SK-N-SH (cell line): ENCODE measurements at regions not wholly inside any gene's neighbourhood (a gene's known extent, or its start where the extent isn't known, plus 50 kb on each side); places are given as distances from the start of the nearest gene placed in this dataset.

Experiments used
- CTCF ChIA-PET: fragments of 300-600, 350-600 bp; formaldehyde crosslinking; extraction: SDS; loops from one replicate; lab custom pipeline; 2021; lab: Yijun Ruan, JAX
- POLR2A ChIA-PET: fragments of 350-600 bp; sonication (Branson Sonifier 250); formaldehyde crosslinking; extraction: SDS; loops from one replicate; lab custom pipeline; 2020; ENCODE audit warnings: antibody characterized with exemption, inconsistent platforms; lab: Yijun Ruan, JAX
- DNase-seq: peaks from one replicate; pipeline ENCODE4 v3.0.0; 2012
- H2AFZ ChIP-seq: fragments of 200-600 bp; sonication (generic); 2 replicates; pipeline ENCODE4 v1.8.1; 2016; ENCODE audit warnings: antibody characterized with exemption, mild to moderate bottlenecking, low read depth
- H3F3A ChIP-seq: fragments of 200-600 bp; sonication (generic); replicated peaks from 2 replicates; pipeline ENCODE3; 2016; ENCODE audit warnings: antibody characterized with exemption, mild to moderate bottlenecking; ENCODE audit not compliant: insufficient read depth
- H3K27ac ChIP-seq, 2 experiments: fragments of 200-500 bp in 1 of 2; fragments of 200-600 bp in 1 of 2; sonication (Bioruptor generic) in 1 of 2; sonication (generic), shearing (Covaris generic) in 1 of 2; 2 replicates each; pipeline versions ENCODE4 v1.5.1 to v1.6.1; 2014 to 2016; ENCODE audit warnings: low read depth in 2 of 2, inconsistent platforms in 1 of 2, low read length in 1 of 2, mild to moderate bottlenecking in 1 of 2, mixed read lengths in 1 of 2
- H3K27me3 ChIP-seq: fragments of 200-600 bp; sonication (generic), shearing (Covaris generic); 2 replicates; pipeline ENCODE4 v1.6.1; 2016; ENCODE audit warnings: mixed run types; ENCODE audit not compliant: insufficient read depth
- H3K36me3 ChIP-seq, 2 experiments: fragments of 200-500 bp in 1 of 2; fragments of 200-600 bp in 1 of 2; sonication (Bioruptor generic) in 1 of 2; sonication (generic) in 1 of 2; replicated peaks in 1 of 2; 2 replicates each; pipeline versions ENCODE3 to v1.5.1; 2014 to 2016; ENCODE audit warnings: low read length in 1 of 2, mild to moderate bottlenecking in 1 of 2; ENCODE audit not compliant: insufficient read depth in 2 of 2, control insufficient read depth in 1 of 2
- H3K4me1 ChIP-seq, 2 experiments: fragments of 200-500 bp in 1 of 2; fragments of 200-600 bp in 1 of 2; sonication (Bioruptor generic) in 1 of 2; sonication (generic), shearing (Covaris generic) in 1 of 2; 2 replicates each; pipeline versions ENCODE4 v1.5.1 to v1.6.1; 2014 to 2016; ENCODE audit warnings: low read depth in 1 of 2, low read length in 1 of 2, mixed run types in 1 of 2; ENCODE audit not compliant: insufficient read depth in 2 of 2, control insufficient read depth in 1 of 2
- H3K4me2 ChIP-seq: fragments of 200-600 bp; sonication (generic), shearing (Covaris generic); 2 replicates; pipeline ENCODE4 v1.6.1; 2017; ENCODE audit warnings: mixed run types
- H3K4me3 ChIP-seq, 2 experiments: fragments of 200-500 bp in 1 of 2; fragments of 200-600 bp in 1 of 2; sonication (Bioruptor generic) in 1 of 2; sonication (generic), shearing (Covaris generic) in 1 of 2; 2 replicates each; pipeline versions ENCODE4 v1.5.1 to v1.8.1; 2014 to 2016; ENCODE audit warnings: low read depth in 2 of 2, inconsistent platforms in 1 of 2, low read length in 1 of 2, mild to moderate bottlenecking in 1 of 2, mixed read lengths in 1 of 2, moderate library complexity in 1 of 2
- H3K79me2 ChIP-seq: fragments of 200-600 bp; sonication (generic); 2 replicates; pipeline ENCODE4 v1.8.1; 2017; ENCODE audit warnings: mild to moderate bottlenecking; ENCODE audit not compliant: insufficient read depth
- H3K9ac ChIP-seq: fragments of 200-600 bp; sonication (generic); 2 replicates; pipeline ENCODE4 v1.6.1; 2017; ENCODE audit warnings: mixed run types
- H3K9me2 ChIP-seq: fragments of 200-600 bp; sonication (generic); 2 replicates; pipeline ENCODE4 v1.6.1; 2017; ENCODE audit warnings: mixed run types
- H3K9me3 ChIP-seq: fragments of 200-600 bp; sonication (generic); 2 replicates; pipeline ENCODE4 v1.6.1; 2017; ENCODE audit warnings: mixed run types, mild to moderate bottlenecking, moderate library complexity
- H4K20me1 ChIP-seq: fragments of 200-600 bp; sonication (generic); 2 replicates; pipeline ENCODE4 v1.6.1; 2017; ENCODE audit warnings: mild to moderate bottlenecking, mixed run types; ENCODE audit not compliant: insufficient read depth
- CHD2 ChIP-seq: fragments of 150-350 bp; IDR thresholded peaks from 2 replicates; pipeline ENCODE4 v1.6.1; 2018; ENCODE audit warnings: low read length; ENCODE audit not compliant: partially characterized antibody
- ELF1 ChIP-seq: IDR thresholded peaks from 2 replicates; pipeline ENCODE4 v1.4.0; 2012
- FOXJ3 ChIP-seq: sonication (generic); formaldehyde crosslinking; IDR thresholded peaks from 2 replicates; pipeline ENCODE4 v1.5.1; 2020; ENCODE audit warnings: mild to moderate bottlenecking, missing genetic modification reagents
- FOXM1 ChIP-seq: IDR thresholded peaks from 2 replicates; pipeline ENCODE4 v1.4.0; 2012; ENCODE audit warnings: low read depth, mild to moderate bottlenecking
- GATA2 ChIP-seq: sonication (generic); formaldehyde crosslinking; IDR thresholded peaks from 2 replicates; pipeline ENCODE4 v1.5.0; 2020; ENCODE audit warnings: mild to moderate bottlenecking, missing genetic modification reagents
- MXI1 ChIP-seq: IDR thresholded peaks from 2 replicates; pipeline ENCODE4 v1.6.1; 2012; ENCODE audit warnings: mild to moderate bottlenecking, low read depth, low read length, improper control_type of control experiment
- NRF1 ChIP-seq: IDR thresholded peaks from 2 replicates; pipeline ENCODE4 v1.6.1; 2012; ENCODE audit warnings: low read depth, mild to moderate bottlenecking, low read length
- POLR2AphosphoS5 ChIP-seq: IDR thresholded peaks from 2 replicates; pipeline ENCODE4 v1.6.1; 2012; ENCODE audit warnings: low read depth, low read length
- RAD21 ChIP-seq: IDR thresholded peaks from 2 replicates; pipeline ENCODE4 v1.6.1; 2012; ENCODE audit warnings: mild to moderate bottlenecking, low read length
- RCOR1 ChIP-seq: fragments of 150-350 bp; IDR thresholded peaks from 2 replicates; pipeline ENCODE4 v1.6.1; 2017; ENCODE audit warnings: antibody characterized with exemption, low read length
- RXRA ChIP-seq: IDR thresholded peaks from 2 replicates; pipeline ENCODE4 v1.4.0; 2012; ENCODE audit warnings: low read depth, mild to moderate bottlenecking, borderline replicate concordance
- SMC3 ChIP-seq: IDR thresholded peaks from 2 replicates; pipeline ENCODE4 v1.6.1; 2012; ENCODE audit warnings: low read depth, low read length, improper control_type of control experiment
- TCF12 ChIP-seq: IDR thresholded peaks from 2 replicates; pipeline ENCODE4 v1.4.0; 2012
- TEAD4 ChIP-seq: IDR thresholded peaks from 2 replicates; pipeline ENCODE4 v1.4.0; 2012; ENCODE audit warnings: mild to moderate bottlenecking, borderline replicate concordance; ENCODE audit not compliant: insufficient read depth
- WGBS: methylation state at CpG from one replicate; pipeline ENCODE4 v1.1.6; 2017; ENCODE audit warnings: low lambda C conversion rate; 5-methylcytosine and 5-hydroxymethylcytosine counted together
- TF ChIP-seq, protein P1 (sequence below): IDR thresholded peaks from 2 replicates; pipeline ENCODE4; 2012
- TF ChIP-seq, protein P2 (sequence below): IDR thresholded peaks from 2 replicates; pipeline ENCODE4 v1.4.0; 2012; ENCODE audit warnings: low read depth

DNA sequence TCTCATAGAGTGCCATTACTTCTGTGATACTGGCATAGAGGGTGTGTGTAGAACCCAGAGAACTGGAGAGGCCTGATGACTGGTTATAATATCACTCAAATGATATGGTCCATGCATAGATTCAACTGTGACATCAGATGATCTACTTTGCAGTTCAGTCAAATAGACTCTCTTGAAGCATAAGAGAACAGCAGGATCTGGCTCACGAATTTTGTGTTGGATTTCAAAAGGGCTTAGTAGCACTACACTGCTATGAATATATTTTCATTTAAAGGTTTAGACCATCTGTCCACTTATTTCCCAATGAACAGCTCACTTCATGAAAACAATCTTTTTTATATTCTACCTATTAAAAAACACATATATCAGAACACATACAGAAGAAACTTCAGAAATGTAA lies 119.7 kb downstream of the KIF2B start:
- Histone ChIP-seq H3K27ac (no peak overlapping the region), H3K27me3 (no peaks in the 10 kb centered on the region), H3F3A (no peaks in the 10 kb centered on the region), H3K9ac (no peak overlapping the region), H3K9me3 (peaks cover 24% of the 10 kb centered on the region), H2AFZ (no peak overlapping the region), H3K4me1 (no peaks in the 10 kb centered on the region), H4K20me1 (no peaks in the 10 kb centered on the region), H3K4me2 (no peak overlapping the region), H3K79me2 (no peaks in the 10 kb centered on the region), H3K36me3 (no peaks in the 10 kb centered on the region), H3K4me3 (no peak overlapping the region), H3K9me2 (0 out of 2 replicates have a peak, but pooled peaks cover 8% of the 10 kb centered on the region)
- ChIA-PET POLR2A (no interaction called here), CTCF (no interaction called here)
- TF ChIP-seq POLR2AphosphoS5 (no peak), FOXM1 (no peak), MXI1 (no peak), TCF12 (no peak), NRF1 (no peak), CHD2 (no peak), SMC3 (no peak)
- TF ChIP-seq, protein P1, sequence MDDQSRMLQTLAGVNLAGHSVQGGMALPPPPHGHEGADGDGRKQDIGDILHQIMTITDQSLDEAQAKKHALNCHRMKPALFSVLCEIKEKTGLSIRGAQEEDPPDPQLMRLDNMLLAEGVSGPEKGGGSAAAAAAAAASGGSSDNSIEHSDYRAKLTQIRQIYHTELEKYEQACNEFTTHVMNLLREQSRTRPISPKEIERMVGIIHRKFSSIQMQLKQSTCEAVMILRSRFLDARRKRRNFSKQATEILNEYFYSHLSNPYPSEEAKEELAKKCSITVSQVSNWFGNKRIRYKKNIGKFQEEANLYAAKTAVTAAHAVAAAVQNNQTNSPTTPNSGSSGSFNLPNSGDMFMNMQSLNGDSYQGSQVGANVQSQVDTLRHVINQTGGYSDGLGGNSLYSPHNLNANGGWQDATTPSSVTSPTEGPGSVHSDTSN: no peak
- 3% methylated on average over 1 of the region's 1 CpG for WGBS
- DNase-seq: no peak

DNA sequence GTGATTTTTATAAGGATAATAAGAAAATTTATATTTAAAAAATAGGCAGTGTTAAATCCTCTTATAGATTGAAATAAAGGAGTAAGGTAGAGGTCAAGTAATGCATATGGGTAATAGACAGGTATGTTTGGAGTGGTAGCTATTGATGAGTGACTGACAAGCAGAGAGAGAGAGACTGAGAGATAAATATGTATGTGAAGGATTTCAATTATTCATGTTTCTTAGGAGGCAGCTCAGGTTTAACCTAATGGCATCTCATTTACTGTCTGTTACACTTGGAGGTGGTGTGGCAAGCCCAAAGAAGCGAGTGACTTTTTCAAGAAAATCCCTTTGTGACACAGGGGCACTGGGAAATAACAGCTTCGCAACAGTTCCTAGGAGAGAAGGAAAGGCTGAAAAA lies 120.2 kb downstream of the KIF2B start:
- Histone ChIP-seq H3K27me3 (no peaks in the 10 kb centered on the region), H3K27ac (no peak overlapping the region), H2AFZ (no peak overlapping the region), H3K9me2 (peaks cover 8% of the 10 kb centered on the region; the same call in 1 of the 2 replicates), H3K9me3 (peaks cover 27% of the 10 kb centered on the region), H3K9ac (no peak overlapping the region), H3K4me2 (no peak overlapping the region), H3K36me3 (no peaks in the 10 kb centered on the region), H3F3A (no peaks in the 10 kb centered on the region), H3K79me2 (no peaks in the 10 kb centered on the region), H3K4me3 (no peak overlapping the region), H4K20me1 (no peaks in the 10 kb centered on the region), H3K4me1 (no peaks in the 10 kb centered on the region)
- no peak for DNase-seq
- ChIA-PET POLR2A (no interaction called here), CTCF (no interaction called here)
- WGBS: 8% methylated on average over 2 of the region's 2 CpGs
- TF ChIP-seq GATA2 (CRISPR knock-in tag): no peak

DNA sequence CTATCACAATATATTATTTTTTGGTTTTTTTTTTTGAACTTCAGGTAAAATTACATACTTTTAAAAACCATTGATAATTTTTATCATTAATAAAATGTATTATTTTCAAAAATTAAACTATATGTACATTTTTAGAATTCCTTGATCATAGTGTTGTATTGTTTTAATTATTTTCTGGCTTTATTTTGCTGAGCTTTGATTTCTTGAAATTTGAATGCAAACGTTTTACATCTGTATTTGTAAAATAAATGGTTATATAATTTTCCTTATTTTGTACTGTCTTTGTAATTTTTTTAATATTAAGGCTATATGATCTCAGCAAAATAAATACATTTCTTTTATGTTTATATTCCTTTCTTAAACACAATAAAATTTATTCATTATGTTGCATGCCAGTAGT lies 125.6 kb downstream of the KIF2B start:
- peaks cover 36% of the 10 kb centered on the region for H3K9me3 ChIP-seq
- H3K79me2 ChIP-seq: no peaks in the 10 kb centered on the region
- no peak overlapping the region for H2AFZ ChIP-seq
- no peaks in the 10 kb centered on the region for H3K4me1 ChIP-seq
- no peak overlapping the region for H3K4me3 ChIP-seq
- WGBS: 3% methylated on average over 1 of the region's 1 CpG
- no peak overlapping the region for H3K4me2 ChIP-seq
- ChIA-PET CTCF (no interaction called here), POLR2A (no interaction called here)
- H3K9me2 ChIP-seq: peaks cover 8% of the 10 kb centered on the region; the same call in 1 of the 2 replicates
- H4K20me1 ChIP-seq: no peaks in the 10 kb centered on the region
- H3K27me3 ChIP-seq: no peaks in the 10 kb centered on the region
- TF ChIP-seq GATA2 (CRISPR knock-in tag) (no peak), TEAD4 (no peak), RAD21 (no peak), FOXJ3 (CRISPR knock-in tag) (no peak), MXI1 (no peak), CHD2 (no peak), ELF1 (no peak), RXRA (no peak), RCOR1 (no peak)
- TF ChIP-seq, protein P2, sequence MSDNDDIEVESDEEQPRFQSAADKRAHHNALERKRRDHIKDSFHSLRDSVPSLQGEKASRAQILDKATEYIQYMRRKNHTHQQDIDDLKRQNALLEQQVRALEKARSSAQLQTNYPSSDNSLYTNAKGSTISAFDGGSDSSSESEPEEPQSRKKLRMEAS: no peak
- TF ChIP-seq, all 33 proteins: peak for 0
- H3K27ac ChIP-seq: no peak overlapping the region
- H3K9ac ChIP-seq: no peak overlapping the region
- H3F3A ChIP-seq: no peaks in the 10 kb centered on the region
- no peak for DNase-seq
- no peaks in the 10 kb centered on the region for H3K36me3 ChIP-seq
